CD4-positive, alpha-beta T cell treated with Interleukin-6 at 100 ng/mL for 8 hours (primary cell): ENCODE measurements at regions not wholly inside any gene's neighbourhood (a gene's known extent, or its start where the extent isn't known, plus 50 kb on each side); places are given as distances from the start of the nearest gene placed in this dataset.
A peak's percentile ranks its signal among the peaks of the same experiment; 100 is the strongest.

Experiments used
- DNase-seq: peaks from one replicate; pipeline ENCODE4 v3.0.0-alpha.2; 2020; ENCODE audit warnings: mixed read lengths, low spot score

DNA sequence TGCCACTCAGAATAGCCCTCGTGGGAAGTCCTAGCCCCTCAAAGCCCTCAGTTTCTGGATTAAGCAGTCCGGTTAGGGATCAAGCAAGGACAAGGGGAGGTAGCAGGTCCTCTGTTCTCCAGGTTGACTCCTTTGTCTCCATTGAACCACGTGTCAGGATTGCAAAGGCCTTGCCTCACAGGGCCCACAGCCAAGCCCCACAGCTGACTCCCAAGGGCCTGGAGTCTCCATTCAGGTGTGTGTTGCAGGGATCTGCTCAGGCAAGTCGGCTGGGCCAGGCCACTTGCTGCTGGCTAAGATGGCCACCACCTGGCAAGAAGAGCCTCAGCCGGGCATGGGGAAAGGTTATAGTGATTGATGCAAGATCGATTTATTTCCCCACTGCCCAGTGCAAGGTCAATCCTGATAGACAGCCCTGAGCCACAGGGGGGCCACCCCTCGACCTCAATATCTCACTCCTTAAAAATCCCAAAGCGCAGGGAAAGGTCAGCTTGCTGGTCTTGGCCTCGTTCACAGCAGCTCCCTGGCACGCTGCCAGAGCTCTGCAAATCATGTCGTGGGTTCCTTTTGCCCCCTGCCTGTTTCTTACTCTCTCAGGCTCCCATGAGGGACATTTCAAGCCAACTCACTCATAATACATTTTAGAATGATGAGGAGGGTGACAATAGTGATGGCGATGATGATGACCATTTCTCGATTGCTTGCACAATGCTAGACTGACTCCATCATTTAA, 75.9 kb downstream of the EDN3 start:
- DNase-seq: no peak

GRCh38 chr20:59376998-59377397, 76.6 kb downstream of the EDN3 start:
- no peak for DNase-seq

- DNase-seq: no peak
Measured at GRCh38 chr20:59377842-59378241, 77.4 kb downstream of the EDN3 start.

DNA sequence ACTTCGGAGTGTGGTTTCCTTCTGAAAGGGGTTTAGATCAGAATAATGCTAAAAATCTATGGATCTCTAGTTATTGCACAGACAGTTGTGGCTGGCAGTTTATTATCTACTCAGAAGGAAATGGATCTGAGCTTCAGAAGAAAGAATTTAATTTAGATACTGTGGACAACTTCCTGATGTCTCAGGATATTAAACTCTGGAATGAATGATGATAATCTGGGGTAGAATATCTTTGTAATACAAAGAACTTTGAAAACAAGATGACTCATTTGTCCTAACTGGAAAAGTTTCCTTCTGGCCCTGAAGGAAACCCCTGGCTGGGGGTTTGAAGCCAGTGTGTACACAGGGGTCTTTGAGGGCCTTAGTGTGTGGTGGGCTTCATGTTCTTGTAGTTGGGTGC, 78.0 kb downstream of the EDN3 start:
- no peak for DNase-seq

DNA sequence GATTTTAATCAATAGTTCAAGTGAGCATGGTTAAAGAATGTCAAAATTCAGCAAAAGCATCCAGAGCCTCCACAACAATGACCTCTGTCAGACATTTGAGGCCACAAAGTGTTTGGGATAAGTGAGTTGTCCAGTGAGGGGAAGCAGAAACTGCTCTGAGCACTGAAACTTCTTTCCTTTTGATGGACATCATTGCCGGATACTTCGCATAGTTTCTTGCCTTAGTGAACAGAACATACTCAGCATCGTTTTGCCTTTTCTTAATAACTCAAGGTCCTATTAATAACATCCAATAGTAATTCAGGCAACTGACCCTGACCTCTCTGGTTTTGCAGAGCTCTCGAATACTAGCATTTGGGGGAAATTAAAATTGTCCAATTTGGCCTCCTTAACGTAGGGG, 78.6 kb downstream of the EDN3 start:
- DNase-seq: no peak

- DNase-seq: no peak
Measured at GRCh38 chr20:59381689-59382088, 81.3 kb downstream of the EDN3 start.

- no peak for DNase-seq
Measured at GRCh38 chr20:59382157-59382725, 81.8 kb downstream of the EDN3 start.

DNA sequence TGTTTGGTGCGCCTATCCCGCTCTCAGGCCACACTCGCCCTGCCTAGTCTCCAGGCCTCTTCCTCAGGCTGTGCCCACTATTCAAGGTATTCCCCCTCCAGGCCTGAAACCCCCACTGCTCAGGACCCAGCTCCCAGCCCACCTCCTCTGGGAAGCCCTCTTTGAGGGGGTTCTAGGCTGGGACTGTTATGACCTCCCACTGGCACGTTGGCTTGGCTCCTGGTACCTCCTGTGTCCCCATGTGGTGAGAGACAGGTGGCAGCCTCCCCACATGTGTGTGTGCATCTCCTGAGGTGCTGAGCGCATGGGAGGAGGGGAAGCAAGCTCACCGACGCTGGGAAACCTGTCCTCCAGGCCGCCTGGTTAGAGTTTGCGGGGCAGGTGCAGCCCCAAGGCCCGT, 82.5 kb downstream of the EDN3 start:
- no peak for DNase-seq

DNA sequence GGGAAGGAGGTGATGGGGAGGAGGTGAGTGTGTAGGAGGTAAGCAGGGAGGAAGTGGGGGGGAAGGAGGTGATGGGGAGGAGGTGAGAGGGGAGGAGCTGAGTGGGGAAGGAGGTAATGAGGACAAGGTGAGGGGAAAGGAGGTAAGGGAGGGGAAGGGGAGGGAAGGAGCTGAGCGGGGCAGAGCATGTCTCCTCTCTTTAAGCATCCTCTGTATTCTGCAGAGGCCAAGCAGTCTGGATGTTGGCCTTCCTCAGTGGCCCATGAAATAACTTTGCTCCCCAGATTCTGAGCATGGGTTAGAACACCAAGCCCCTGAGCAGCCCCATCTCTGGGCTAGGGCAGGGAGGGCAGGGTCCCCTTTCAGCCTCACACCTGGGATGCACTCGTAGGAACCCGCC, 84.6 kb downstream of the EDN3 start:
- no peak for DNase-seq

DNA sequence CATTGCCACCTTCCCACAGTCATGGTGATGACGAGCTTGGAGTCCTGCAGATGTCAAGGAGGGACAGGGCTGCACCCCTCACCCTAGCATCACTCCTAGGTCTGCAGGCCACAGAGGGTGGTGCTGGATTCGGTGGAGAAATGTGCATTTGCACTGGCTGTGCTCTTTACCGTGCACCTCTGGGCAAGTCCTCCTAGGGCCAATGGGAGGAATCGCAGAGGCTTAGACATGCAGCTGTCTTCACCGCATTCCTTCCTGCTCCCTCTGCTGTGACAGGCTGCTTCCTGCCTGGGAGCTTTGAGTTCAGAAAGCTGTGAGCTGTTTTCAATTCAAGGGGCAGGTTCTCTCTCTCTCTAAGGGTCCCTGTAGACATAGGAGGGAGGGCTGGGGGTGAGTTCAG, 85.1 kb downstream of the EDN3 start:
- no peak for DNase-seq

DNA sequence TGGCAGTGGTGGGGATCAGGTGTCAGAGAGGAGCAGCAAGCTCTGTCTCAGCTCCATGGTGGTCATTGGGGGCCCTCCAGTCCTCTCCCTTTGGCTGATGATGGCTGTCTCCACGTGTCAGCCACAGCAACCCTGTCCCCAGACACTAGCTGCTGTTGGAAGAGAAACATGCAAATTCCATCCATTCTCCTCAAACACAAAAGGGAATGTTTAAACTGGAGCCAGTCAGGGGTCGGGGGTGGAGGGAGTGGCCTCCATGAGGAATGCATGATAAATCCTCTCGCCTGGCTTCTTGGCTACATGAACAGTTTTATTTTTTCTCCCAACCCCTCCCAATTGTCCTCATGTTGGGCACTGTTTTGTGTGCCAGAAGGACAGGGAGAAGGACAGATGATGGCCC, 86.4 kb downstream of the EDN3 start:
- no peak for DNase-seq

- no peak for DNase-seq
Measured at GRCh38 chr20:59387891-59388290, 87.5 kb downstream of the EDN3 start.

GRCh38 chr20:59388402-59388801, 88.0 kb downstream of the EDN3 start:
- DNase-seq: no peak

GRCh38 chr20:59390437-59390836, 90.0 kb downstream of the EDN3 start:
- DNase-seq: no peak

DNA sequence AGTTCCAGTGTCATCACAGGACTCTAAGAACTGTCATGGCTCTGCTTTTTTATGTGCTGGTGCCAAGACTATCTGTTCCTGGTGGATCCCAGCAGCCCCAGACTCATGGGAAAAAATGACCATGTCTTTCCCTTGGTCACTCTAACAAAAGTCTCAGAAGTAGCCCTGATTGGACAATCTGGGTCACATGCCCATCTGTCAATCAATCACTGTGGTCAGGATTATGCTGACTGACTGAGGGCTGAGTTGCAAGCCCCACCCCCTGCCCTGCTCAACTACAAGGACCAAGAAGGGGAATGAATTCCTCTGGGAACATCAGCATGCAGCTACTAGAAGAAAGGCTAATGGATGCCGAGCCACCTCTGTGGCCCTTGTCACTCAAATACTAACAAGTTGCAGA, 91.6 kb downstream of the EDN3 start:
- no peak for DNase-seq

- DNase-seq: no peak
Measured at GRCh38 chr20:59392736-59393135, 92.3 kb downstream of the EDN3 start.

- DNase-seq: no peak
Measured at GRCh38 chr20:59393142-59393541, 92.7 kb downstream of the EDN3 start.

DNA sequence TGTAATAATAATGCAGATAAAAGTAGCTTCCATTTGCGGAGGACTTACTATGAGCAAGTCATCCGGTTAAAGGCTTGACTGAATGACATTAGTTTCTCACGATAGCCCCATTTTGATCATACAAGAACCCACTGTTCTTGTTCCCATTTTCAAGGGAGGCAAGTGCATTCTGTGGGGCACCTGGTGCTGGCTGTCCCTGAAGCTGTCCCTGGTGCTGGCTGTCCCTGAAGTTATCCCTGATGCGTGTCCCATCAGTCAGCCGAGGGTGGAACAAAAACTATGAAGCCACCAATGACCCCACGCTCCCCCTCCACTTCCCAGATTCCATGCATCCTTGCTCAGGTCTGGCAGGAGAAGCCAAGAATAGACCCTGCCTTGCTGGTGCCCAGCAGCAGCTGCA, 95.3 kb downstream of the EDN3 start:
- no peak for DNase-seq

GRCh38 chr20:59398537-59399205, 98.3 kb downstream of the EDN3 start:
- DNase-seq: no peak

GRCh38 chr20:59399426-59400099, 99.2 kb downstream of the EDN3 start:
- DNase-seq: no peak

DNA sequence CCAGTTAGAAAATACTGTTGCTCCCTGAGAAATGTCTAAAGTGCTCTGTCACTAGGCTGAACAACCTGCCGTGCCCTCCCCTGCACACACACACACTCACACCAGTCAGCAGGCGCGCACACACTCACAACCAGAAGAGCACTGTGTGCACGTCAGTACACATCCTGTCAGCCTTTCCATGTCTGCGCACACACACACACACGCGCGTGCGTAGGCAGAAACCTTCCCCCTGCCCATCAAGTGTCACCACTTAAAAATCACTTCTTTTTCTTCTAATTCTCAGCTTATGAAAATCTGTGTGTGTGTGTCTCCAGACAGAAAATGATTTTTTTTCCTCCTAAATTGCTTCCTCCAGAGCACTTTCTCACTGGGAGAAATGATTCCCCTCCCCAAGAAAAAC, 100.3 kb downstream of the EDN3 start:
- DNase-seq: no peak

- peak; percentile 15 for DNase-seq
Measured at GRCh38 chr20:59402681-59403080, 102.3 kb downstream of the EDN3 start.
